Tongue (tissue), 1 donor: ENCODE measurements at regions not wholly inside any gene's neighbourhood (a gene's known extent, or its start where the extent isn't known, plus 50 kb on each side); places are given as distances from the start of the nearest gene placed in this dataset.
"Not testable (repeated sequence)": the region's sequence is repeated elsewhere in the genome, so short reads cannot be mapped to it uniquely, and the experiment has no call there.

ENCODE experiments used
- DNase-seq: peaks from one replicate; pipeline ENCODE4 v3.0.0-alpha.2; 2015

GRCh38 chr13:26484196-26484595, 73.3 kb upstream of the WASF3 start:
- no peak for DNase-seq

- no peak for DNase-seq
Observed at GRCh38 chr13:26485288-26485687, 72.2 kb upstream of the WASF3 start.

GRCh38 chr13:26485786-26486185, 71.7 kb upstream of the WASF3 start:
- no peak for DNase-seq

- DNase-seq, result no peak
Observed at GRCh38 chr13:26486550-26486949, 70.9 kb upstream of the WASF3 start.

GRCh38 chr13:26487781-26488180, 69.7 kb upstream of the WASF3 start:
- no peak for DNase-seq

DNA sequence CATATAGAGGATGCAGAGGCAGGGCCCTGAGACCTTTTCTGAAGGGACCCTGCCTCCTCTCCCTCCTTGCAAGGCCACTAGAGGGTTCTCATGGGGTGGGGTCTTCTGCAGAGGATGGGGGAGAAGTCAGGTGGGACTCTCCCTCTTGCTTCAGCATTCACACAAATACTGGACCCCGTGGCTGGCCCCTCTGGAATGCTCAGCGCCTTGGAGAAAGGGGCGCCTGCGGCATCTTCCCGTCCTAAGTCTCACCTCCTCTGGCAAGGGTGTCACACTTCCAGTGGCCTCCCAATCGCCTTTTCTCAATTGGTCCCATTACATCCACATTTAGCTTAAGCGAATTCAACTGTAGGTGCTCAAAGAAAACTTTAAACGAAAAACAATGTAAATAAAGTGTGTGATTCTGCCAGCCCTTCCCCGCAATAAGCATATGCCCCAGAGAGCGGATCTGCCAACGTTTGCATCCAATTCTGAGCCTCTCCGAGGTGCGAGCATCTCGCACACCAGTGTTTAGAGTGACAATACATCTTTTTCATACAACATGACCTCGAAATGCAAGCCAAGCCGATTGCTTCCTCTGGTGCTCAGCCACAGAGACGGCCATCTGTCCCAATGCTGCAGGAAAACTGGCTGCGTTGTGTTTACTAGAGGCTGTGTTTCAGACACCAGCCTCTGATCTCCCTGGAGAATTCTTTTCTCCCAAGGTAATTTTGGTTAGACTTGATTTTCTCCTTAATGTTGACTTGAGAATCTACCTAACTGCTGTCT, 69.1 kb upstream of the WASF3 start:
- DNase-seq, result no peak

GRCh38 chr13:26492301-26492700, 65.2 kb upstream of the WASF3 start:
- not testable (repeated sequence) for DNase-seq

DNA sequence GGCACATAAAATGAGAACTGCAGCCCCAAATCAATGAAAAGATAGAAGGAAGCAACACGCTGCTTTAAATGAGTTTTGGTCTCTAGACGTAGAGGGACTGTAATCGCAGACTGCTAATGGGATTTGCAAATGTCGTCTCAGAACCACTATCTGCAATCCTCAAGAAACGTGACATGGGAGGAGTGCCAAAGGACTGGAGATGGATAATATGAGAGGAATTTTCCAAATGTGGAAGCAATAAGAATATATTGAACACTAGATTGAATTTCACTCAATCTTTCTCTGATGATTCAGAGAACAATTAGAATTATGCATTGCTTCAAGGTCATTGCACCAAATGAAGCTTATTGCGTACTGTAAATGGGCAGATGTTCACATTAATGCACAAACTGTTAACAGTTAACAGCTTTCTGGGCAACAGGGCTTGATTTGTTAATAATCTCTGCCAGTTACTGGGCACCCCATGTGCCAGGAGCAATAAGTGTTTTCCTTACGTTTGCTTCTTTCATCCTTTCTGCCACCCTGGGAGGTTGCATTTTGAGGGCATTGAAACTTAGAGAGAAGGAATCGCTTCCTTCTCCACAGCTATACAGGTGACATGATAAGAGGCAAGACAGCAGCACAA, 62.8 kb upstream of the WASF3 start:
- DNase-seq, result no peak

- DNase-seq, result peak; percentile 53
Observed at GRCh38 chr13:26495750-26496149, 61.7 kb upstream of the WASF3 start.

DNA sequence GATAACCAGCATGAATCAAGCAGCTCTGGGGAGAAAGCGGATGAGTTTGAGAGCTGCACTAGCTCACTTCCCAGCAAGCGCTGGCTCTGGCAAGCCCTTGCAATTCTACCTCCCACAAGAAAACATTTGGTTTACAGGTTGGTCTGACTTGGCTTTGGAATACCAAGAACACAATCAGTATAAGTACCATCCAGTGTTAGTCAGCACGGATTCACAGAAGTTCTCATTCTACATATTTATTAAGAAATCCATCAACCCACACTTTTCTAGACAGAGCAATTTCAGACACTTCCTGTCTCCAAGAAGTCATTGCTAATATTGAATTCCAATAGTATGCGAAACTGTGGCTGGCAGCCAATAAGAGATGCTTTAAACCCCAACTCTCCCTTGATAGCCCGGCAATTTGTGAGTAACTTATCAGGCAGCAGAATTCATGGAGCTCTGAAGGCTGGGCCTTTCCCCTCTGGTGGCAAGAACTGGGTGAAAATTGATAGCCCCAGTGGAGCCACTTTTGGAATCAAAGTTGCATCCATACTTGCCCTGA, 59.4 kb upstream of the WASF3 start:
- DNase-seq, result peak; percentile 39

DNA sequence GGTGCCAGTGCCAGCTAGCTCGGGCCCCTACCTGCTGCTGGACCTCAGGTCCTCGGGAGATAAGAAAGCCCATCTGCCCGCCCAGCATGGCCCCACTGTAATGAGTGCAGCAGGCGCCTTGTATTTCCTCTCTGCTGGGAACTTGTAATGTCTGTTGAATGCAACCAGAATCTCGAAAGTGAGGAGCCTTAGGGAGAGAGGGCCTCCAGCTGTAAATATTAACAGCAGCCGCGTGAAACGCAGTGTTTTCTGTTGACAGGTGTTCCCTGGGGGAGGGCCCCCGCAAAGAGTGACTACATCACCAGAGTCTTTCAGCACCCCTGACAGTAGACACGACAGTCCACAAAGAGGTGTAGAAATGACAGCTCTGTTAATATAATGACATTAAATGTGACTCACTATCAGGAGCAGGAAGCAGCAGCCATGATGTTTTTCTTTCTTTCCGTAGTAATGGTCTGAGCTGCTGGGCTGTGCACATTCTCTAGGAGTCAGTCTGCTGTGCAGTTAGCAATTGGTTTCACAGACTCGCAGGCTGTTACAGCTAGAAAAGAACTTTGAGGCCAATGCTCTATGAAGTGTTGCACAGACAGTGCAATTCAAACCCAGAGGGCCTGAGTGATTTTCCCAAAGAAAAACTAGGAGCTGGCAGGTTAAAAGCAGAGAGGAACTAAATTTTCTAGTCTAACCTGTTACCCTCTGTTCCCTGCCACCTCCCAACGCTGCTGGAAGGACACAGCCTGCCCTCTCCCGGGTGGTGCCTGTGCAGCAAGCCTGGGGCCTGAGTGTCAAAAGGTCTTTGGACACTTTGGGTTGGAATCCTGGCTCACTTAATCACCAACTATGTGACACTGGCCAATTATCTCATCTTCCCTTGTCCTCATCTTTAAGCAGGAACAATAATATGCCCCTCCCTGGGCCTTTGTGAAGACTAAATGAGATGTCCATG, 58.6 kb upstream of the WASF3 start:
- DNase-seq, result peak; percentile 49

DNA sequence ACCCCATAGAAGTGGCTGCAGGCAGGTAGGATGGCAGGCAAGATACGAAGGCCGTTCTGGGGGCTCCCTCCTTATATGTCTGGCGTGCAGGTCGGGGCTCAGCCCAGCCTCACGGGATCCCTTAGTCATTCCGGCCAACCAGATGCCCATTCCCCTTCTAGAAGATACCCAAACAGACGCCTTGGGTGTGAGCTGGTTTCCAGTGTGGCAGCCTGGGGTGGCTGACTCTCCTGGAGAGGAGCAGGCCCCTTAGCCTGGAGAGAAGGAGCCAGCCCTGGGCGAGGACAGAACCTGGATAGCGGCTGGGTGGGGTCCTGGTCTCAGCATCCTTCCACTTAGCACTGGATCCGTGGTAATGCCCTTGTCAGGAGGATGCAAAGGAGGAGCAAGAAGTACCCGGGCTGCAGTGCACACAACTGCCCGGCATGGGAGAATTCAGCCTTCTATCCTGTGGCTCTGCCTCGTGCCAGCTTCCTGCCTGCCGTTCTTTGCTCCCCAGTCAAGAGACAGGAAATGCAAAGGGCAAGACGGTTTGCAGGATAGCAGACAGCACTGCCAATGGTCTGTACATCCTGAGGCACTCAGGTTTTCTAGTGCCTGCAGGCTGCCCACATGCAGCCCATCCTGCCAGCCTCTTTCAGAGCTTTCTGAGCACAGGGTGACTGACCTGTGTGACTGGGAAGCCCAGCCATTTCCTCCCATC, 56.7 kb upstream of the WASF3 start:
- no peak for DNase-seq

- DNase-seq, result no peak
Observed at GRCh38 chr13:26501641-26502040, 55.8 kb upstream of the WASF3 start.

- no peak for DNase-seq
Observed at GRCh38 chr13:26502826-26503225, 54.7 kb upstream of the WASF3 start.

DNA sequence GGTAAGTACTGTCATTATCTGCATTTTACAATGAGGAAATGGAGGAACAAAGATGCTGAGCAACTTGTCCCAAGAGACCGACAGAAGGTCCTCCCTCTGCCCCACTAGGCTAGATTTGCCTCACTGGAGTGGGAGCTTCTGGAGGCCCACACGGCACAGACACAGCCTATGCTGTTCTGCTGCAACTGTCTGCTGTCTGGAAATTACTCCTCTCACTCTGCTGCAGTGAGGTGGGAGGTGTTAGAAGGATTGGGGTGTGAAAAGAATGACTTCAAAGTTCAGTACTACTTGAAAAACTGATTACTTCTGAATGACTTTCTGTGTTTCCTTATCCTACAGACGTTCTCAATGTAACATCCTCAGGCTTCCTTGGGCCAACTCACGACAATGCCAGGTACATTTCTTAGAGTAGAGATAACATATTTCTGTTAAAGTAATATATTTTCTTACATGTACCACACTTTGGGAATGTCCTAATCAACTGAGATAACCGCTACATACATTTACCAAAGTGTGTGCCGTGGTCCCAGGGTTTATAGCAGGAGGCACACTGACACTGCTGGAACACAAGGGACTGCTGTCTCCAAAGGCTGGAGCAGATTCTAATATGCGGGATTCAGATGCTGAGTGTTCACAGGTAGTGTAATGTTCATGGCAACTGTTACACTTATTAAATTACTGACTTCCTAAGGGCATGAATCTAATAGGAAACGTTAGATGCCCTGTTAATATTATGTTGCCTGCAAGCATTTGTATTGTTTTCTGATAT, 53.5 kb upstream of the WASF3 start:
- DNase-seq, result no peak
